Aorta (tissue), 5 donors: ENCODE measurements at regions not wholly inside any gene's neighbourhood (a gene's known extent, or its start where the extent isn't known, plus 50 kb on each side); places are given as distances from the start of the nearest gene placed in this dataset.
"Not testable (repeated sequence)": the region's sequence is repeated elsewhere in the genome, so short reads cannot be mapped to it uniquely, and the experiment has no call there.

Experiments
- ATAC-seq: fragments of 200-7000 bp; cut with Tn5 transposase; one replicate; pipeline ENCODE4 v1.9.1; 2022; ENCODE audit warnings: moderate library complexity; ENCODE audit not compliant: low FRiP score
- DNase-seq, 2 donors: peaks; one replicate each; pipeline ENCODE4 v3.0.0-alpha.2; 2020
- H3K27ac ChIP-seq, 2 donors: one replicate each; pipeline ENCODE4 v1.5.1; 2013; ENCODE audit warnings: low read length in 2 of 2, mild to moderate bottlenecking in 2 of 2, moderate library complexity in 2 of 2, control low read depth in 1 of 2, inconsistent platforms in 1 of 2, low read depth in 1 of 2
- H3K27me3 ChIP-seq, 2 donors: one replicate each; pipeline ENCODE4 v1.6.1; 2013; ENCODE audit warnings: control low read depth in 1 of 2, low read length in 1 of 2, mild to moderate bottlenecking in 1 of 2, moderate library complexity in 1 of 2; ENCODE audit not compliant: insufficient read depth in 2 of 2, control insufficient read depth in 1 of 2
- H3K36me3 ChIP-seq, 2 donors: one replicate each; pipeline ENCODE4 v1.6.1; 2013; ENCODE audit warnings: control low read depth in 1 of 2, low read length in 1 of 2, mild to moderate bottlenecking in 1 of 2; ENCODE audit not compliant: insufficient read depth in 2 of 2, control insufficient read depth in 1 of 2
- H3K4me1 ChIP-seq, 2 donors: one replicate each; pipeline ENCODE4 v1.6.1; 2013; ENCODE audit warnings: low read length in 2 of 2, control low read depth in 1 of 2, mild to moderate bottlenecking in 1 of 2, moderate library complexity in 1 of 2; ENCODE audit not compliant: insufficient read depth in 2 of 2, control insufficient read depth in 1 of 2
- H3K4me3 ChIP-seq, 2 donors: one replicate each; pipeline ENCODE4 v1.5.1; 2013; ENCODE audit warnings: low read length in 2 of 2, control low read depth in 1 of 2, mild to moderate bottlenecking in 1 of 2
- H3K9me3 ChIP-seq: one replicate; pipeline ENCODE4 v1.6.1; 2013; ENCODE audit warnings: mild to moderate bottlenecking, low read length; ENCODE audit not compliant: control insufficient read depth
- WGBS, 2 donors: extraction: QIAGEN DNeasy Blood & Tissue Kit; methylation state at CpG; one replicate each; pipeline ENCODE4 v1.1.7; 2013; 5-methylcytosine and 5-hydroxymethylcytosine counted together
- intact Hi-C, 2 donors: fragments of 100-400 bp; cut with DNase I; formaldehyde crosslinking; loops; one replicate each; pipeline versions ENCODE4 v1.14.2 to v1.15.0; 2022
- donor health status: healthy with polysubstance abuse.
- donor health status: Bipolar disorder and iron deficiency.
- donor health status: DM: no; HTN: no; CAD: no.
- donor health status: DM: no; HTN: no; CAD: no.
- donor health status: DM: yes; HTN: yes; CAD: no.

GRCh38 chr22:11032115-11032514 is 4495.9 kb upstream of the OR11H1 start:
- H3K36me3 ChIP-seq, H3K27me3 ChIP-seq, H3K27ac ChIP-seq, H3K4me1 ChIP-seq, H3K9me3 ChIP-seq, intact Hi-C loops, H3K4me3 ChIP-seq, ATAC-seq: not testable (repeated sequence)
- 71 to 73% methylated on average over 13 of the region's 13 CpGs for WGBS, 2 donors
- peak in 1 of 2 donors; percentile 78 for DNase-seq

GRCh38 chr22:11034660-11034987 is 4493.4 kb upstream of the OR11H1 start:
- intact Hi-C loops, H3K4me1 ChIP-seq, DNase-seq, H3K36me3 ChIP-seq, H3K27me3 ChIP-seq, H3K27ac ChIP-seq, H3K9me3 ChIP-seq, ATAC-seq, H3K4me3 ChIP-seq: not testable (repeated sequence)
- WGBS, 2 donors: 43 to 57% methylated on average over 6 of the region's 6 CpGs

- H3K27me3 ChIP-seq, H3K36me3 ChIP-seq, H3K9me3 ChIP-seq, intact Hi-C loops, H3K4me3 ChIP-seq, H3K27ac ChIP-seq, H3K4me1 ChIP-seq: not testable (repeated sequence)
- ATAC-seq (peak; percentile 7), DNase-seq (peak in 1 of 2 donors; percentile 48)
- WGBS, 2 donors: 62 to 68% methylated on average over 13 of the region's 13 CpGs
Measured at GRCh38 chr22:11035031-11035873, 4492.7 kb upstream of the OR11H1 start.

GRCh38 chr22:11037314-11037713 is 4490.7 kb upstream of the OR11H1 start:
- 41 to 72% methylated on average over 1 of the region's 1 CpG for WGBS, 2 donors
- H3K27ac ChIP-seq, H3K4me3 ChIP-seq, H3K36me3 ChIP-seq, ATAC-seq, H3K27me3 ChIP-seq, H3K9me3 ChIP-seq, H3K4me1 ChIP-seq, intact Hi-C loops, DNase-seq: not testable (repeated sequence)

- WGBS, 2 donors: 50 to 63% methylated on average over 2 of the region's 2 CpGs
Measured at GRCh38 chr22:11037814-11038213, 4490.2 kb upstream of the OR11H1 start.

GRCh38 chr22:11038786-11039185 is 4489.2 kb upstream of the OR11H1 start:
- WGBS, 2 donors: 59 to 72% methylated on average over 7 of the region's 7 CpGs
- H3K27me3 ChIP-seq, intact Hi-C loops, H3K9me3 ChIP-seq, H3K27ac ChIP-seq, H3K4me1 ChIP-seq, H3K36me3 ChIP-seq, H3K4me3 ChIP-seq: not testable (repeated sequence)
- DNase-seq (peak in 1 of 2 donors; percentile 80), ATAC-seq (peak; percentile 0)

More at GRCh38 chr22:11037814-11038213, 4490.2 kb upstream of the OR11H1 start:
- H3K36me3 ChIP-seq, ATAC-seq, H3K27me3 ChIP-seq, intact Hi-C loops, H3K4me1 ChIP-seq, H3K9me3 ChIP-seq, H3K4me3 ChIP-seq, H3K27ac ChIP-seq: not testable (repeated sequence)
- peak in 1 of 2 donors; percentile 58 for DNase-seq

- WGBS, 2 donors: 59 to 64% methylated on average over 9 of the region's 9 CpGs
- intact Hi-C loops, ATAC-seq: not testable (repeated sequence)
Measured at GRCh38 chr22:11041416-11041815, 4486.6 kb upstream of the OR11H1 start.

GRCh38 chr22:11042116-11042515 is 4485.9 kb upstream of the OR11H1 start:
- no peak for DNase-seq
- Histone ChIP-seq H3K4me3 (no peak overlapping the region), H3K27me3 (no peaks in the 10 kb centered on the region), H3K4me1 (no peaks in the 10 kb centered on the region), H3K36me3 (no peaks in the 10 kb centered on the region), H3K27ac (no peak overlapping the region), H3K9me3 (peaks cover 4% of the 10 kb centered on the region)
- ATAC-seq: peak; percentile 1
- 28 to 35% methylated on average over 6 of the region's 6 CpGs for WGBS, 2 donors
- intact Hi-C loops: no loop called here

More at GRCh38 chr22:11041416-11041815, 4486.6 kb upstream of the OR11H1 start:
- not testable (repeated sequence) for H3K9me3 ChIP-seq, H3K4me1 ChIP-seq, H3K27me3 ChIP-seq, H3K4me3 ChIP-seq, H3K27ac ChIP-seq, DNase-seq, H3K36me3 ChIP-seq

- DNase-seq, H3K27me3 ChIP-seq, H3K36me3 ChIP-seq, intact Hi-C loops, H3K4me1 ChIP-seq, H3K4me3 ChIP-seq, H3K9me3 ChIP-seq, H3K27ac ChIP-seq, ATAC-seq: not testable (repeated sequence)
Measured at GRCh38 chr22:11043289-11043688, 4484.7 kb upstream of the OR11H1 start.
